ENCODE measurements at regions not wholly inside any gene's neighbourhood (a gene's known extent, or its start where the extent isn't known, plus 50 kb on each side); places are given as distances from the start of the nearest gene placed in this dataset.
"Not testable (repeated sequence)": the region's sequence is repeated elsewhere in the genome, so short reads cannot be mapped to it uniquely, and the experiment has no call there.

- no peak for DNase-seq (ENCODE audit: low read depth)
These were observed 94.9 kb upstream of the CHD2 start for GRCh38 chr15:92805080-92805690.

- not testable (repeated sequence) for DNase-seq (ENCODE audit: low read depth)
These were observed 94.0 kb upstream of the CHD2 start for GRCh38 chr15:92806171-92806570.

- DNase-seq (ENCODE audit: low read depth) = no peak
These were observed 93.4 kb upstream of the CHD2 start for GRCh38 chr15:92806763-92807162.

- no peak for DNase-seq (ENCODE audit: low read depth)
These were observed 92.1 kb upstream of the CHD2 start for GRCh38 chr15:92807971-92808571.

GRCh38 chr15:92808598-92809063, 91.5 kb upstream of the CHD2 start:
- DNase-seq (ENCODE audit: low read depth) = no peak

- DNase-seq (ENCODE audit: low read depth) = peak; percentile 96
These were observed 90.9 kb upstream of the CHD2 start for GRCh38 chr15:92809064-92809879.

- DNase-seq (ENCODE audit: low read depth) = peak; percentile 51
These were observed 90.2 kb upstream of the CHD2 start for GRCh38 chr15:92809880-92810361.

- DNase-seq (ENCODE audit: low read depth) = peak; percentile 79
These were observed 89.5 kb upstream of the CHD2 start for GRCh38 chr15:92810418-92811138.

- no peak for DNase-seq (ENCODE audit: low read depth)
These were observed 88.8 kb upstream of the CHD2 start for GRCh38 chr15:92811148-92811913.

GRCh38 chr15:92812271-92812670, 87.9 kb upstream of the CHD2 start:
- no peak for DNase-seq (ENCODE audit: low read depth)

- no peak for DNase-seq (ENCODE audit: low read depth)
These were observed 86.6 kb upstream of the CHD2 start for GRCh38 chr15:92813485-92813884.

GRCh38 chr15:92817339-92817886, 82.7 kb upstream of the CHD2 start:
- DNase-seq (ENCODE audit: low read depth) = no peak

GRCh38 chr15:92818651-92819277, 81.4 kb upstream of the CHD2 start:
- no peak for DNase-seq (ENCODE audit: low read depth)

GRCh38 chr15:92819278-92820235, 80.6 kb upstream of the CHD2 start:
- DNase-seq (ENCODE audit: low read depth) = no peak

GRCh38 chr15:92820236-92821021, 79.7 kb upstream of the CHD2 start:
- DNase-seq (ENCODE audit: low read depth) = peak; percentile 85

GRCh38 chr15:92821491-92822116, 78.5 kb upstream of the CHD2 start:
- no peak for DNase-seq (ENCODE audit: low read depth)

- DNase-seq (ENCODE audit: low read depth) = no peak
These were observed 77.6 kb upstream of the CHD2 start for GRCh38 chr15:92822216-92823144.
